ENCODE measurements at regions not wholly inside any gene's neighbourhood (a gene's known extent, or its start where the extent isn't known, plus 50 kb on each side); places are given as distances from the start of the nearest gene placed in this dataset.

DNA sequence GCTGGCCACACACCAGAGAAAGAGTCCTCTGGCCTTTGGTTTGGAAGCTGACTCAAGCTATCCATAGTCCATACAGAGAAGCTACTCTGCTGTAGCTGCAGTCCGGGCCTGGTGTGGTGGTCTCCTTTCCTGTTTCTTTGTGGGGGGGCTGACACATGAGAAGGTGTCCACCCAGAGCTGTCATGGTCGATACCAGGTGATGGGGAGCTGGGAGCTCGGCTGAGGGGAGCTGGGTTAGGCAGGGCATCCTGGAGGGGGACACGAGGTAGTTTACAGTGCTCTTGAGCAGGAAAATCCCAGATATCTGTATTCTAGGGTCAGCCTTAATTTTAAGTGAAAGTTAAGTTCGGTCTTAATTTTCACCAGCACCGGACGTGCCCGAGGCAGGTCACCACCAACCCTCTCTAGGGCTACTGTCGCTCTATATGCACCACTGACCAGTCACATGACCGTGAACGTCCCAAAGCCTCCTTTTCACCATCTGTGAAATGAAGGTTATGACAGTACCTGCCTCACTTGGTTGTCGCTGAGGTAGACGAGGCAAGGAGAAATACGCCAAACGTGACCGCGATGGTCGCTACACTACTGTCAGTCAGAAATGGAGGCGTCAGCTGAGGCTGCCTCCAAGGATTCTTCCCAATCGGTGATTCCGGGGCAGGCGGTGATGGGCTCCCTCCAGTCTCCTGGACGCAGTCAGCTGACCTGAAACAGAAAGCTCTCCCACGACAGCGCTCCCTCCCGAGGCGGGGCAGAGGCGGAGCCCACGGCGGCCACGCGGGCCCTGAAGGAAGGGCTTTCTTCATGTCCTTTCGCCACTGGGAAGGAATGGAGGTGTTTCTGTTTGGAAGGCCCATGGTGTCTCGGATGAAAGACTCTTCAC lies 69.4 kb upstream of the SHH start:
- DNase-seq = no peak
- Histone ChIP-seq H3K27me3 (replicated peaks) (no peaks in the 10 kb centered on the region), H3K4me3 (ENCODE audit: low read depth, low read length) (no peak overlapping the region), H3K36me3 (replicated peaks) (no peaks in the 10 kb centered on the region), H3K27ac (no peak overlapping the region)
- TF ChIP-seq, protein P1, sequence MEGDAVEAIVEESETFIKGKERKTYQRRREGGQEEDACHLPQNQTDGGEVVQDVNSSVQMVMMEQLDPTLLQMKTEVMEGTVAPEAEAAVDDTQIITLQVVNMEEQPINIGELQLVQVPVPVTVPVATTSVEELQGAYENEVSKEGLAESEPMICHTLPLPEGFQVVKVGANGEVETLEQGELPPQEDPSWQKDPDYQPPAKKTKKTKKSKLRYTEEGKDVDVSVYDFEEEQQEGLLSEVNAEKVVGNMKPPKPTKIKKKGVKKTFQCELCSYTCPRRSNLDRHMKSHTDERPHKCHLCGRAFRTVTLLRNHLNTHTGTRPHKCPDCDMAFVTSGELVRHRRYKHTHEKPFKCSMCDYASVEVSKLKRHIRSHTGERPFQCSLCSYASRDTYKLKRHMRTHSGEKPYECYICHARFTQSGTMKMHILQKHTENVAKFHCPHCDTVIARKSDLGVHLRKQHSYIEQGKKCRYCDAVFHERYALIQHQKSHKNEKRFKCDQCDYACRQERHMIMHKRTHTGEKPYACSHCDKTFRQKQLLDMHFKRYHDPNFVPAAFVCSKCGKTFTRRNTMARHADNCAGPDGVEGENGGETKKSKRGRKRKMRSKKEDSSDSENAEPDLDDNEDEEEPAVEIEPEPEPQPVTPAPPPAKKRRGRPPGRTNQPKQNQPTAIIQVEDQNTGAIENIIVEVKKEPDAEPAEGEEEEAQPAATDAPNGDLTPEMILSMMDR (IDR thresholded peaks at IDR 0.05; ENCODE audit: low read depth, low read length, missing control alignments) = no peak
- in situ Hi-C loops (cut with HindIII; ENCODE audit: low pct_ligation_motif_present, low sequenced_read_pairs) = no loop called here

DNA sequence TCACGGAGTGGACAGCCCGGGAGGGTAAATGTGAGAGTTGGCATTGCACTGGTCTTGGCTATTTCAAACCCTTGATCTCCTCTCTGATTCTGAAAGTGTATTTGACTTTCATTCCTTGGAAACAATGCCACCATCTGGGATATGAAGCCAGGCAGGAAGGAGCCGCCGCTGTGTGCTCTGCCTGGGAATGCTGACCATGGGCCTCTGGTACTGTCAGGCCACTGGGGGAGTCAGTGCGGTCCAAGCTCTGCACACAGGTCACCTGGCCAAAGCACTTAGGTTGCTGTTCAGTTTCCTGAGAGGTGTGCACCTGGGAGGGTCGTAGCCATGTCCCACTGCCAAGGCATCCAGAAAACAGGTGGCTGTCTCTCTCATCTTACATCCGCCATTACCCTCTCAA lies 68.5 kb upstream of the SHH start:
- H3K36me3 ChIP-seq (replicated peaks) = no peaks in the 10 kb centered on the region
- no peak overlapping the region for H3K27ac ChIP-seq
- TF ChIP-seq, protein P1 (IDR thresholded peaks at IDR 0.05; ENCODE audit: low read depth, low read length, missing control alignments) = no peak
- DNase-seq = no peak
- H3K27me3 ChIP-seq (replicated peaks) = no peaks in the 10 kb centered on the region
- in situ Hi-C loops (cut with HindIII; ENCODE audit: low pct_ligation_motif_present, low sequenced_read_pairs) = no loop called here
- H3K4me3 ChIP-seq (ENCODE audit: low read depth, low read length) = no peak overlapping the region

DNA sequence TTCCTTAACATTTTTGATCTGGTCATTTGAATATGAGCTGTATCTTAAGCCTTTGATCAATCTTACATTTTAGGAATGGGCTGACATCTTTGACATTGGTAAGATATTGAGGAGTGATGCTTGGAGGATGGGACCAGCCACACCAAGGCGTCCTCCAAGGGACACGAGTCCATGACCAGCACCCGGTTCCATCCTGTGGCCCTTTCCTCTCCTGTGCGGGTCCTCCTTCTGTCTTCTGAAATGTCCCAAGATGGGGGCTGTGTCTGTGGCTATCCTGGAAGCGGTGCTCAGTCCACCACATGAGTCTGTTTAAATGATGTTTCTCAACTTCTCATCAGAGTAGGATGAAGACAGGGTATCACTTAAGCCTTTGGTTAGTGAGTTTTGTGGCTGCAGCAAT lies 67.3 kb upstream of the SHH start:
- Histone ChIP-seq H3K36me3 (replicated peaks) (no peaks in the 10 kb centered on the region), H3K27ac (no peak overlapping the region), H3K4me3 (ENCODE audit: low read depth, low read length) (no peak overlapping the region), H3K27me3 (replicated peaks) (no peaks in the 10 kb centered on the region)
- in situ Hi-C loops (cut with HindIII; ENCODE audit: low pct_ligation_motif_present, low sequenced_read_pairs) = no loop called here
- no peak for DNase-seq
- TF ChIP-seq, protein P1 (IDR thresholded peaks at IDR 0.05; ENCODE audit: low read depth, low read length, missing control alignments) = no peak

DNA sequence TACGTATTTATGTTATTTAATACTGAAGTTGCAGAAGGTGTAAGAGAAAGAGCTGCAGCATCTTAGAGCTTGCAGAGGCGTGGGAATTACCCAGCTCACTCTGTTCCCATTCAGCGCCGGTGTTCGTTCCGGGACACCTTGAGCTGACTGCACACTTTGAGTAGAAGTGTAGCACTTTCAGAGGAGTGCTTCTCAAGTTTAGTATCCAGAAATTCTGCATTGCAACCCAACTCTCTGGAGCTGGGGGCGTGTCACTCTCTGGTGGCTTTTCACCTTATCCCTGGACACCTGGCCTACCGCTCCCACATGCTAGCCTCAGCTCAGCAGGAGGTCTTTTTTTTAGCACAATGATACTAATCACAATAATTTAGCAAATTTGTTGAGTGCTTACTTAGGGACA lies 66.4 kb upstream of the SHH start:
- TF ChIP-seq, protein P1 (IDR thresholded peaks at IDR 0.05; ENCODE audit: low read depth, low read length, missing control alignments) = no peak
- no peak overlapping the region for H3K27ac ChIP-seq
- in situ Hi-C loops (cut with HindIII; ENCODE audit: low pct_ligation_motif_present, low sequenced_read_pairs) = no loop called here
- no peaks in the 10 kb centered on the region for H3K27me3 ChIP-seq (replicated peaks)
- H3K36me3 ChIP-seq (replicated peaks) = no peaks in the 10 kb centered on the region
- no peak for DNase-seq
- H3K4me3 ChIP-seq (ENCODE audit: low read depth, low read length) = no peak overlapping the region

DNA sequence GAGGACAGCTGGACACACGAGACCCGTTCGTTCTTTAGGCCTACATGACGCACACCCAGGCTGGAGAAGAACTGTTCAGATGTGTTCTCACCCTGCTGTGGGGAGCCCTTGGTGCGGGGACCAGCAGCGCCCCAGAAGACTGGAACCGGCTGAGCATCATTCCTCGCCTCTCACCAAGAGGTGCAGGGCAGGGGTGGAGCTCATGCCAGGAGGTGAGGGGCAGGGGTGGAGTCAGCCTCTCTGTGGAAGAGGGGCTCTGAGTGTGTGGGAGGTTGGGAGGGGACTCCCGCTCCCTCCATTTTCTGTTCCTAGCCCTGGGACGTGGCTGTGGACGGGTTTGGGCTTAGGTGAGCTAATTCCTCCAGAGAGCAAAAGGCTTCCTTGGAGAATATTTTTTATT lies 66.0 kb upstream of the SHH start:
- no peak for DNase-seq
- no peaks in the 10 kb centered on the region for H3K36me3 ChIP-seq (replicated peaks)
- TF ChIP-seq, protein P1 (IDR thresholded peaks at IDR 0.05; ENCODE audit: low read depth, low read length, missing control alignments) = no peak
- no peak overlapping the region for H3K4me3 ChIP-seq (ENCODE audit: low read depth, low read length)
- H3K27me3 ChIP-seq (replicated peaks) = no peaks in the 10 kb centered on the region
- in situ Hi-C loops (cut with HindIII; ENCODE audit: low pct_ligation_motif_present, low sequenced_read_pairs) = no loop called here
- no peak overlapping the region for H3K27ac ChIP-seq

DNA sequence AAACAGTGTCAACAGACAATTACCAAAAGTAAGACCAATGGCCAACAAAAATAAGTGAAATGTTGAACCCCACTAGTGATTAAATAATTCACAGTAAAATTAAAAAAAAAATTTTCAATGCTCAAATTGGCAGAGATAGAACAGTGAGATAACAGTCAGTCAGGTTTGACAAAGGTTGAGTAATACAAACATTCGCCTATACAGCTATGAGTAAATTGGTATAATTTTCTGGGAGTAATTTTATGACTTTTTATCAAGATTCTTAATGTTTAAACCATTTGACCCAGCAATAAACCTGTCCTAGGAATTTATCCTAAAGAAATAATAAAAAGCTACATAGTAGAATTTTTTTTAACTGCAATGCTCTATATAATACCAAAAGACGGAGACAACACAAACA lies 64.9 kb upstream of the SHH start:
- H3K4me3 ChIP-seq (ENCODE audit: low read depth, low read length) = no peak overlapping the region
- DNase-seq = no peak
- H3K27ac ChIP-seq = no peak overlapping the region
- TF ChIP-seq, protein P1 (IDR thresholded peaks at IDR 0.05; ENCODE audit: low read depth, low read length, missing control alignments) = no peak
- no peaks in the 10 kb centered on the region for H3K36me3 ChIP-seq (replicated peaks)
- in situ Hi-C loops (cut with HindIII; ENCODE audit: low pct_ligation_motif_present, low sequenced_read_pairs) = no loop called here
- H3K27me3 ChIP-seq (replicated peaks) = no peaks in the 10 kb centered on the region

All from brain microvascular endothelial cell (primary cell).